GM19023 (cell line): ENCODE measurements at regions not wholly inside any gene's neighbourhood (a gene's known extent, or its start where the extent isn't known, plus 50 kb on each side); places are given as distances from the start of the nearest gene placed in this dataset.

ENCODE experiments used
- ATAC-seq: cut with Tn5 transposase; IDR thresholded peaks from one replicate; pipeline ENCODE4 v1.9.1; 2021; ENCODE audit warnings: mild to moderate bottlenecking, moderate library complexity; ENCODE audit not compliant: unreplicated experiment

- ATAC-seq = no peak
Measured at GRCh38 chr11:10908215-10908951, 50.5 kb upstream of the ZBED5 start.
